H1 (cell line): ENCODE measurements at regions not wholly inside any gene's neighbourhood (a gene's known extent, or its start where the extent isn't known, plus 50 kb on each side); places are given as distances from the start of the nearest gene placed in this dataset.

Experiments used
- CTCF ChIA-PET: fragments of 300-600 bp; sonication (Branson Sonifier 250); formaldehyde crosslinking; loops from one replicate; lab custom pipeline; 2021; ENCODE audit not compliant: partially characterized antibody; lab: Charles Lee
- POLR2A ChIA-PET: fragments of 300-600 bp; sonication (Branson Sonifier 250); formaldehyde crosslinking; loops from one replicate; lab custom pipeline; 2021; ENCODE audit warnings: inconsistent platforms; ENCODE audit not compliant: partially characterized antibody; lab: Charles Lee
- DNase-seq, 2 experiments: peaks; one replicate each; pipeline versions ENCODE4 v3.0.0 to v3.0.0-alpha.2; 2010 to 2022; ENCODE audit warnings: low spot score in 2 of 2, low read depth in 1 of 2, mixed read lengths in 1 of 2
- FAIRE-seq: peaks from 2 replicates; lab custom pipeline; 2011; peaks lifted over from hg19 to GRCh38; lab: Jason Lieb, UNC
- H2AFZ ChIP-seq: 2 replicates; pipeline ENCODE4 v1.8.1; 2012; ENCODE audit warnings: low read length, inconsistent platforms
- H2AK5ac ChIP-seq: 2 replicates; pipeline ENCODE4 v1.6.1; 2013; ENCODE audit warnings: low read depth, low read length
- H2BK120ac ChIP-seq: replicated peaks from 2 replicates; pipeline ENCODE3; 2013; ENCODE audit warnings: low read depth, low read length, inconsistent platforms
- H2BK12ac ChIP-seq: 2 replicates; pipeline ENCODE4 v1.6.1; 2013; ENCODE audit warnings: low read depth, low read length
- H2BK15ac ChIP-seq: 2 replicates; pipeline ENCODE4 v1.6.1; 2013; ENCODE audit warnings: low read length
- H2BK20ac ChIP-seq: 2 replicates; pipeline ENCODE4 v1.6.1; 2013; ENCODE audit warnings: low read length
- H2BK5ac ChIP-seq: 2 replicates; pipeline ENCODE4 v1.6.1; 2013; ENCODE audit warnings: low read depth, low read length
- H3K14ac ChIP-seq: 2 replicates; pipeline ENCODE4 v1.6.1; 2013; ENCODE audit warnings: inconsistent platforms; ENCODE audit not compliant: insufficient read length
- H3K18ac ChIP-seq: 2 replicates; pipeline ENCODE4 v1.6.1; 2013; ENCODE audit warnings: low read length; ENCODE audit errors: extremely low read depth
- H3K23ac ChIP-seq: 2 replicates; pipeline ENCODE4 v1.6.1; 2013; ENCODE audit warnings: inconsistent platforms; ENCODE audit not compliant: insufficient read length
- H3K23me2 ChIP-seq: 2 replicates; pipeline ENCODE4 v1.6.1; 2013; ENCODE audit warnings: low read depth, low read length
- H3K27ac ChIP-seq: 2 replicates; pipeline ENCODE4 v1.6.1; 2011; ENCODE audit warnings: low read depth, low read length, inconsistent platforms
- H3K27me3 ChIP-seq, 4 experiments: replicated peaks in 1 of 4; 1 replicate in 1 of 4; 2 replicates in 3 of 4; pipeline versions ENCODE4 v1.6.1 to v1.8.1; 2011 to 2013; ENCODE audit warnings: low read length in 3 of 4, mild to moderate bottlenecking in 3 of 4, inconsistent platforms in 2 of 4, mixed read lengths in 2 of 4, moderate library complexity in 1 of 4; ENCODE audit not compliant: control insufficient read depth in 3 of 4, insufficient read depth in 3 of 4; ENCODE audit errors: extremely low read depth in 1 of 4
- H3K36me3 ChIP-seq, 4 experiments: 2 replicates each; pipeline versions ENCODE4 v1.6.1 to v1.8.1; 2011 to 2013; ENCODE audit warnings: mild to moderate bottlenecking in 4 of 4, low read length in 3 of 4, moderate library complexity in 2 of 4, control low read depth in 1 of 4, inconsistent platforms in 1 of 4; ENCODE audit not compliant: insufficient read depth in 4 of 4, control insufficient read depth in 2 of 4
- H3K4ac ChIP-seq: replicated peaks from 2 replicates; pipeline ENCODE3; 2013; ENCODE audit warnings: low read length, low read depth, mixed read lengths, inconsistent platforms; ENCODE audit not compliant: insufficient read length
- H3K4me1 ChIP-seq, 4 experiments: replicated peaks in 1 of 4; 1 replicate in 1 of 4; 2 replicates in 3 of 4; pipeline versions ENCODE4 v1.6.1 to v1.8.1; 2011 to 2013; ENCODE audit warnings: low read length in 3 of 4, inconsistent platforms in 2 of 4, mixed read lengths in 1 of 4; ENCODE audit not compliant: insufficient read depth in 4 of 4, control insufficient read depth in 3 of 4
- H3K4me2 ChIP-seq, 2 experiments: 2 replicates each; pipeline versions ENCODE4 v1.6.1 to v1.8.1; 2011 to 2013; ENCODE audit warnings: low read depth in 2 of 2, low read length in 2 of 2, control low read depth in 1 of 2, inconsistent platforms in 1 of 2, mild to moderate bottlenecking in 1 of 2; ENCODE audit not compliant: insufficient read depth in 1 of 2
- H3K4me3 ChIP-seq, 4 experiments: fragments of 200-600, 300-600 bp in 1 of 4; sonication (generic), shearing (Covaris generic), sonication (Bioruptor Twin) in 1 of 4; 2 replicates each; pipeline versions ENCODE4 v1.5.1 to v1.8.1; 2011 to 2016; ENCODE audit warnings: low read length in 4 of 4, low read depth in 3 of 4, control low read depth in 2 of 4, inconsistent platforms in 2 of 4, mild to moderate bottlenecking in 2 of 4, mixed read lengths in 1 of 4, moderate library complexity in 1 of 4; ENCODE audit not compliant: insufficient read depth in 2 of 4; ENCODE audit errors: extremely low read depth in 1 of 4
- H3K56ac ChIP-seq: replicated peaks from 2 replicates; pipeline ENCODE3; 2013; ENCODE audit warnings: low read depth, mild to moderate bottlenecking, mixed read lengths, low read length, inconsistent platforms; ENCODE audit not compliant: insufficient read length
- H3K79me1 ChIP-seq: 2 replicates; pipeline ENCODE4 v1.6.1; 2013; ENCODE audit warnings: low read depth, low read length, control low read depth
- H3K79me2 ChIP-seq, 2 experiments: 2 replicates each; pipeline versions ENCODE4 v1.6.1 to v1.8.1; 2012 to 2013; ENCODE audit warnings: low read length in 2 of 2, mild to moderate bottlenecking in 2 of 2, inconsistent platforms in 1 of 2; ENCODE audit not compliant: insufficient read depth in 2 of 2, control insufficient read depth in 1 of 2
- H3K9ac ChIP-seq, 4 experiments: replicated peaks in 1 of 4; 1 replicate in 1 of 4; 2 replicates in 3 of 4; pipeline versions ENCODE4 v1.6.1 to v1.8.1; 2011 to 2013; ENCODE audit warnings: low read depth in 3 of 4, low read length in 3 of 4, control low read depth in 2 of 4, mild to moderate bottlenecking in 2 of 4, moderate library complexity in 2 of 4, inconsistent platforms in 1 of 4; ENCODE audit errors: extremely low read depth in 1 of 4
- H3K9me3 ChIP-seq, 2 experiments: 2 replicates each; pipeline versions ENCODE4 v1.6.1 to v1.8.1; 2012 to 2013; ENCODE audit warnings: mild to moderate bottlenecking in 2 of 2, moderate library complexity in 2 of 2, control low read depth in 1 of 2, inconsistent platforms in 1 of 2, low read depth in 1 of 2, low read length in 1 of 2, mixed read lengths in 1 of 2; ENCODE audit not compliant: insufficient read depth in 2 of 2
- H4K20me1 ChIP-seq, 2 experiments: replicated peaks in 1 of 2; 2 replicates each; pipeline versions ENCODE3 to v1.8.1; 2011 to 2013; ENCODE audit warnings: inconsistent platforms in 2 of 2, low read length in 2 of 2, mild to moderate bottlenecking in 1 of 2; ENCODE audit not compliant: insufficient read depth in 2 of 2, control insufficient read depth in 1 of 2
- H4K5ac ChIP-seq: 2 replicates; pipeline ENCODE4 v1.6.1; 2013; ENCODE audit warnings: low read length, low read depth, mixed read lengths, inconsistent platforms; ENCODE audit not compliant: insufficient read length
- H4K8ac ChIP-seq: 2 replicates; pipeline ENCODE4 v1.8.0; 2013; ENCODE audit warnings: mild to moderate bottlenecking, moderate library complexity, low read length, inconsistent platforms; ENCODE audit not compliant: insufficient read depth; ENCODE audit errors: extremely low read depth
- H4K91ac ChIP-seq: replicated peaks from 2 replicates; pipeline ENCODE3; 2013; ENCODE audit warnings: low read length, mixed read lengths, inconsistent platforms; ENCODE audit not compliant: insufficient read length
- FOSL1 ChIP-seq: IDR thresholded peaks from 2 replicates; pipeline ENCODE4 v1.6.1; 2011; ENCODE audit warnings: mild to moderate bottlenecking, low read depth, low read length, moderate library complexity; ENCODE audit not compliant: insufficient read depth
- HDAC2 ChIP-seq, 2 experiments: fragments of 300-600 bp in 1 of 2; sonication (generic) in 1 of 2; IDR thresholded peaks; 2 replicates each; pipeline ENCODE4 v1.6.1; 2011 to 2012; ENCODE audit warnings: low read depth in 2 of 2, low read length in 2 of 2, mild to moderate bottlenecking in 2 of 2, moderate library complexity in 2 of 2, borderline replicate concordance in 1 of 2, inconsistent platforms in 1 of 2
- POU5F1 ChIP-seq: IDR thresholded peaks from 2 replicates; pipeline ENCODE4 v1.6.1; 2011; ENCODE audit warnings: low read depth, mild to moderate bottlenecking, low read length, moderate library complexity
- RNF2 ChIP-seq: fragments of 200-900, 300-1000 bp; sonication (generic); IDR thresholded peaks from 2 replicates; pipeline ENCODE4 v1.7.1; 2016; ENCODE audit warnings: borderline replicate concordance, low read depth, mild to moderate bottlenecking, antibody characterized with exemption, low read length; ENCODE audit not compliant: poor library complexity, severe bottlenecking; ENCODE audit errors: missing control alignments
- TBP ChIP-seq: IDR thresholded peaks from 2 replicates; pipeline ENCODE4 v1.6.1; 2011; ENCODE audit warnings: low read depth, low read length, improper control_type of control experiment
- TEAD4 ChIP-seq: IDR thresholded peaks from 2 replicates; pipeline ENCODE4 v1.6.1; 2012; ENCODE audit warnings: low read depth, low read length, inconsistent platforms, mixed read lengths
- WGBS, 2 experiments: shearing (Covaris generic) in 1 of 2; methylation state at CpG; one replicate each; pipeline versions ENCODE4 v1.1.6 to v1.1.7; 2013 to 2015; ENCODE audit warnings: low lambda C conversion rate in 2 of 2, mixed read lengths in 2 of 2, inconsistent platforms in 1 of 2, low coverage in 1 of 2, missing lambda C conversion rate in 1 of 2; ENCODE audit not compliant: insufficient replicate concordance in 2 of 2, insufficient coverage in 1 of 2, insufficient read length in 1 of 2; ENCODE audit errors: extremely low coverage in 1 of 2, missing lambda C conversion rate in 1 of 2; 5-methylcytosine and 5-hydroxymethylcytosine counted together

- WGBS, 2 experiments, result 82% methylated on average over 2 of the region's 2 CpGs; no CpG with 5 or more reads in 1 of the 2 experiments
- Histone ChIP-seq H3K27me3 (no peaks in the 10 kb centered on the region), H4K91ac (no peak overlapping the region), H3K23ac (no peak overlapping the region), H3K9me3 (no peaks in the 10 kb centered on the region), H3K4ac (no peak overlapping the region), H3K79me2 (no peaks in the 10 kb centered on the region), H3K56ac (no peak overlapping the region), H3K23me2 (no peaks in the 10 kb centered on the region; the same call in 1 of the 2 replicates), H2AK5ac (no peak overlapping the region), H3K79me1 (no peaks in the 10 kb centered on the region), H3K4me3 (no peak overlapping the region), H4K20me1 (no peaks in the 10 kb centered on the region), H4K5ac (no peak overlapping the region), H3K14ac (no peak overlapping the region), H2AFZ (no peak overlapping the region), H3K27ac (no peak overlapping the region), H3K4me2 (no peak overlapping the region), H3K18ac (no peak overlapping the region), H3K36me3 (no peaks in the 10 kb centered on the region), H4K8ac (no peak overlapping the region), H2BK5ac (no peak overlapping the region), H2BK12ac (no peak overlapping the region), H2BK20ac (no peak overlapping the region), H2BK15ac (no peak overlapping the region), H2BK120ac (no peak overlapping the region), H3K9ac (no peak overlapping the region), H3K4me1 (no peaks in the 10 kb centered on the region)
- ChIA-PET CTCF (interaction anchor here (0.7 to 1.9 kb wide), 3 partner anchors 38 to 447 kb away, joined by 3 to 4 read pairs (median 3); no protein-coding TSS in a partner anchor), POLR2A (no interaction called here)
- TF ChIP-seq POU5F1 (no peak), FOSL1 (no peak), HDAC2 (IDR thresholded peaks at IDR 0.05; ENCODE audit: borderline replicate concordance in 1 of 2, low read depth in 2 of 2, low read length in 2 of 2) (no peak), RNF2 (no peak), TBP (no peak), TEAD4 (no peak)
- no peak for FAIRE-seq
- no peak for DNase-seq
Measured at GRCh38 chr4:108533876-108534275, 86.5 kb upstream of the RPL34 start.
